GM08714 (cell line): ENCODE measurements at regions not wholly inside any gene's neighbourhood (a gene's known extent, or its start where the extent isn't known, plus 50 kb on each side); places are given as distances from the start of the nearest gene placed in this dataset.

ENCODE experiments used
- H3K4me3 ChIP-seq: fragments of 200-500 bp; sonication (Bioruptor generic); 2 replicates; pipeline ENCODE4 v1.5.1; 2014; ENCODE audit warnings: mild to moderate bottlenecking, low read length, inconsistent platforms
- ZNF274 ChIP-seq: IDR thresholded peaks from 2 replicates; pipeline ENCODE4 v1.6.1; 2012; ENCODE audit warnings: mild to moderate bottlenecking, low read depth, low read length

- no peak for TF ChIP-seq ZNF274
- no peak overlapping the region for H3K4me3 ChIP-seq
Observed at GRCh38 chr16:73735018-73735417, 561.6 kb upstream of the PSMD7 start.

DNA sequence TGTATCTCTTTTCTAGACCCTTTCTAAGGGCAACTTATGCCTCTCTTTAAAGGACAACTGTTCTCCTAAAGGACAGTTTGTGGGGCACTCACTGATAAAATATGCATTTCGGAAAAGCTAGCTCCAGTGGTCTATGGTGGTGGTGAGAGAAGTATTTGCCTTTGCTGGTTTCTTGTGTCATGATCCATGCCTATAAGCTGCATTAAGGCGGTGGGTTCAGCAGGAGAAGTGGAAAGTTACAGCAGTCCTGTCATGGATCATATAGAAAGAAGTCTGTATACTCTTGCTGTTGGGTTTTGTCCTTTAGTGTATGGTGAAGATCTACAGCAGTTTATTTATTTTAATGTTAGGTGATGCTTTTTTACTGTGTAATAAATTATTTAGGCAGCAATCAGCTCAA lies 563.9 kb upstream of the PSMD7 start:
- H3K4me3 ChIP-seq: no peak overlapping the region
- TF ChIP-seq ZNF274: no peak

DNA sequence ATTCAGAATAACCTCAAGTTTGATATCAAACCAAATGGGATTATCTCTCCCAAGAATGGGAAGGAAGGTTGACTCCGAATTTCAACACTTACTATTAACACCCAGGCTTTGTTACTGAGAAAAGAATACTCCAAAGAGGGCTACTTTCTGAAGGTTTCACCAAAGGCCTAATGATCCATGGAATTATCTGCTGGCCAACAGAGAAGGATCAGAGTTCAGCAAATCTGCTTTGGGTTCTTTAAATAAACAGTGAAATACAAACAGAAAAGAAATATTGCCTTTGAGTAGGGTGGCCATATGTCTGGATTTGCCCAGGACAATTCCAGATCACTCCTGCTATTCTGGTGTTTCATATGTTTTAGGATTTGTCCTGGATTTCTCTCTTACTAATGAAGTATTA lies 564.5 kb upstream of the PSMD7 start:
- TF ChIP-seq ZNF274: no peak
- H3K4me3 ChIP-seq: no peak overlapping the region

DNA sequence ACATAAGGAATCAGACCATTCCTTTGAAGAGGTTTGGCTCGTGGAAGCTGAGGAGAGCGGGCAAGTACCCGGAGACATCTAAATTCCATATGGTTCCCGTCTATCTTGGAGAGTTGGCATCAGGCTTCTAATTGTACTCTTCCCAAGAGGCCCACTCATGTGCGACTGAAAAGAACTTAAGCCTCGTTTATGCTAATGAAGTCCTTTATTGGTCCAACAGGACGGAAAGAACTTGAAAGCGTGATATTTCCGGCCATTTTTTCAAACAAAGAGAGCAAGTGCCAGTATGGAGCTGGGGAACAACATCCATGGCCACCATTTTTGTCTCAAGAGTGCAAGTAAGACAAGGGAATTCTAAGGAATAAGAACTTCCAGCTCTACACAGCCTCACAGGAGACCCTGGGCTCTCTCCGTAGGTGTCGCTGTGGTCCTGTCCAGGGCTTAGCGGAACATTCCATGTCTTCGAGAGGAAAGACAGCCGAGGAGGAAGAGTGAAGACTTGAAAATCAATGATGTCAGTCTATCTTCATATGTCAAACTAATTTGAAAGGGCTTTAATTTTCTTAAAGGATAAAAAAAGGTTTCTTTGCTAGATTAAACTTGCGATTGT lies 566.0 kb upstream of the PSMD7 start:
- H3K4me3 ChIP-seq: no peak overlapping the region
- TF ChIP-seq ZNF274: no peak

- no peak overlapping the region for H3K4me3 ChIP-seq
- TF ChIP-seq ZNF274: no peak
Observed at GRCh38 chr16:73725156-73725555, 571.5 kb upstream of the PSMD7 start.

DNA sequence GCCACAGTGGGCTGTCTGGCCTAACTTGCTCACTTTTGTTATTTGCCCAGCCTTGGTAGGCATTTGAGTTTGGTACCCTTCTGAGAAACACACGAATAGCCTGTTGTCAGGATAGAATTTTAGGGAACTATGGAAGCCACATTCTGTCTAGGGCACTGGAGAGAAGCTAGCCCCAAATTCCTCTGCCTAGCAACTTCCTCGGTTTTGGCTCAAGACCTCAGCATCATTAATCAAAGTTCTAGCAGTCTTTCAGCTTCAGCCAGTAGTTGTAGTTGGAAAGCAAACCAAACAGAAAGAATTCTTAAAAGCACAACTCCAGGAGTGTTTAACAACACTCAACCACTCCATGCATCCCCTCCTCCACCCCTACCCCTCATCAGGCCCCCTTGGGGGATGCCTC lies 572.1 kb upstream of the PSMD7 start:
- TF ChIP-seq ZNF274: no peak
- H3K4me3 ChIP-seq: no peak overlapping the region

DNA sequence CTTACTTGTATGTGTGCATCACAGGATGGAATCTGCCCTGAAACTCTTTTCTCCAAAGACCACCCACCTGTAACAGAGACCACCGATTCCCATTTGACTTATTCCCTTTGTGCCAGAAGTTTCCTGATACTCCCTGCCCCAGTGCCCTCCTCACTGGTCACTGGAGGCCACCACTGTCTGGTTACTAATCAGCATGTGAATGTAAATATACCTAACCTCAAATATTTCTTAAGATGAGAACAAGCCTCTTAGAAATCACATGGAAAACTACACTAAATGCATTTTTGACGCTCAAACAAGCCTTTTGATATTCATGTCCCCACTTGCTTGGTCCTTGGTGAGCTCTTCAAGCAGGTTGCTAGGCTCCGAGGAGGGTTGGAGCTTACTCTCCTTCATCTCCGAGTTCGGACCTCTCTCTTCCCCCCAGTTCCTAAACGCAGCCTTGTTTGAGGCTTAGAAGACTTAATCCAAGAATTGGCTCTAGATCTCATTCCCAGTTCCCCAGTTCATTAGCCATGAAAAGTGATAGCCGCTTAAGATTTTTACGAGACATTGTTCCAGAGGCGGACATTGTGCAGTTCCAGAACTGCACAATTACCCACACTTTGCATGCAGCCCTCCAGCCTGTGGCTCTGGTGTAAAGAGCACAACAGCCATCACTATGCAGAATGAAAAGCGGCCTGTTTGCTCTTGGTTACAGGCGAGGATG lies 579.2 kb upstream of the PSMD7 start:
- no peak for TF ChIP-seq ZNF274

DNA sequence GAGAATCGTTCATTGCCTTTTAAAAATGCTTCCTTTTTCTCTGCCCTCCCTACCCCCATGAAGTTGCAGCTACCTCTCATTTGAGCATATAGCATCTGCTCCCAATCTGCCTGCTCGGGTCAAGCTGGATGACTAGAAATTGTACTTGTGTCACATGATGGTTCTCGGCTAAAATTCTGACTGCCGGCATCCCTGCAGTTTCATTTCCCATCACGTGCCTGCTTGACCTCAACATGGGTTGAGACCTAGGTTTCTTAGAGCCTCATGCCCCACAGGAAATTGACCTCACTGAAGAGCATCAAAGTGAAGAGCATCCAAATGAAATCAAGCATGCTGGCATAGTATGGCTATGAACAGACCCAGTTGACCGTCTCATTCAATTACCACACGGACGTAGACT lies 581.6 kb upstream of the PSMD7 start:
- no peak overlapping the region for H3K4me3 ChIP-seq
- TF ChIP-seq ZNF274: no peak

More for the DNA sequence above, 579.2 kb upstream of the PSMD7 start:
- H3K4me3 ChIP-seq: no peak overlapping the region

DNA sequence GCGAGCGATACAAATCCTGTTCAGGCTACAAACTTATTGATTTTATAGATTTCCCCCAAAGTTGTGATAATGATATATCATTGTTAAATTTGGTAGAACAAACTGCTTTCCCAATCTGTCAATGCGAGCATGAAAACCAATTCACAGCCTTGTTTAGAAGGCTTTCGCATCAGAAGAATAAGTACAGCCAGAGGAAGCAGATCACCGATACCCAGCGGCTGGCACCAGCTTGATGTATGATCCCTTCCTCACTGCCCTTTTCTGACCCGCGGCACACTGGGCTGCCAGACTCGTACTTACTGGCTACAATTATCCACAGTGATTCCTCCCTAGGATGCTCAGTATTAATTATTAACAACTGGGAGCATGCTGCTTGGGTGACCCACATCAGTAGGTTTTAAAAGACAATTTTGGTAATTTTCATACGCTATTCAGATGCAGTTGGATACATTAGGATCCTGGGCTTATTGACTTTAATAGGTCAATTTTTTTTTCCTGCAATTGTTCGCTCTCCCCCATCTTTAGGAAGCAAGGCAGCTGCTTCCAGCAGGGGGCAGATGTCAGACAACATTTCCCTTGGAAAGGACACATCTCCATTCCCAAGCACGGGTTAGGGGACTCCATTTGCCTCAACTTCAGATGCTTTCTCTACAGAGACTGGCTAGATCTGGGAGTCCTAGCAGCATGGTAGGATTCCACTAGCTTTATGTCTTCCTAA lies 582.7 kb upstream of the PSMD7 start:
- TF ChIP-seq ZNF274: no peak

GRCh38 chr16:73713251-73713650 lies 583.4 kb upstream of the PSMD7 start:
- H3K4me3 ChIP-seq: no peak overlapping the region
- no peak for TF ChIP-seq ZNF274

More for the DNA sequence above, 582.7 kb upstream of the PSMD7 start:
- no peak overlapping the region for H3K4me3 ChIP-seq

DNA sequence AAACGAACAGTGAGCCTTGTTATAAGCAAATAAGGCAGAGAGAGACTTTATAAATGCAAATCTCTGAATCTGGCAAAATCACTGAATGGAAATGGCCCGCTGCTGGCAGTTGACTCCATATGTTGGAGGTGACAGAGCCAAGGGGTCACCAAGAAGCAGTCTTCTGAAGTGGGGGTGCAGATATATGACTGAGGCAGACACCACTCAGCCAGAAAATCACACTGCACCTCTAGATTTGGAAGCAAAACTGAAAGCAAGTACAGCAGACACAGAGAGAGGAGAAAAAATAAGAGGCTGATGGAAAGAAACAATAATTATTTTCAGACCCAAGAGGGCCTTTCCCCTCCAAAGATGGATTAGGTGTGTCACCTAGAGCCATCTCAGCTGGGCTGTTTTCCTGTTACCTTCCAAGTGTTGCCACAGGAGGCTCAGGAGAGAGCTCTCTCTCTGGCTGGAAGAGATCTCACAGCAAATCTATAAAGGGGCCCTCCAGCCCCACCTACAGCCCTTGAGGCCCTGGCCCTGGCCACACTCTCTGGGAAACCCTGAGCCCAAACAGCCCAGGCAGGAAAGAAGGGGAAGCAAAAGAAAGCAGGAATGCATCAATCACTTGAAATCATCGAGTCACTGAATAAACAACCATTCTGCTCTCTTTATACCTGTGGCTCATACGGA lies 585.1 kb upstream of the PSMD7 start:
- no peak for TF ChIP-seq ZNF274
- H3K4me3 ChIP-seq: no peak overlapping the region

DNA sequence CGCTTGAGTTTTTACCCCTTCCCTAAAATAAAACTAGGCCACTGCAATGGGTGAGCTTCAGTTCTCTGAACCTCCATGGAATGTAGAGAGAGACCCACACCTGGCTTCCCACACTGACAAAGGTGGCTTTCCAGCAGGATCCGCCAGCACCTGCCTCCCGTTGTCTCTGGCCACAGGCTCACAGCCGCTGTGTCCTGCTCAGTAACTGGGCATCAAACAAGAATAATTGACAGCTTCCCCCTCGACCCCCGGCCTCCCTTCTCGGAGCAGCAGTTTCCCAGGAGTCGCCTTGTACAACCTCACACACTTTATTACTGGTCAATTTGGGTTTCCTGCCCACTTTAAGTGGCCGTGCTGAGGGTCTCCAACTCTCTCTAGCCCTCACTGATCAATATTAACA lies 586.1 kb upstream of the PSMD7 start:
- no peak for TF ChIP-seq ZNF274
- no peak overlapping the region for H3K4me3 ChIP-seq

GRCh38 chr16:73707863-73708262 lies 588.8 kb upstream of the PSMD7 start:
- no peak overlapping the region for H3K4me3 ChIP-seq
- TF ChIP-seq ZNF274: no peak

GRCh38 chr16:73703891-73704290 lies 592.7 kb upstream of the PSMD7 start:
- H3K4me3 ChIP-seq: no peak overlapping the region
- TF ChIP-seq ZNF274: no peak

- H3K4me3 ChIP-seq: no peak overlapping the region
- TF ChIP-seq ZNF274: no peak
Observed at GRCh38 chr16:73697336-73697735, 599.3 kb upstream of the PSMD7 start.

DNA sequence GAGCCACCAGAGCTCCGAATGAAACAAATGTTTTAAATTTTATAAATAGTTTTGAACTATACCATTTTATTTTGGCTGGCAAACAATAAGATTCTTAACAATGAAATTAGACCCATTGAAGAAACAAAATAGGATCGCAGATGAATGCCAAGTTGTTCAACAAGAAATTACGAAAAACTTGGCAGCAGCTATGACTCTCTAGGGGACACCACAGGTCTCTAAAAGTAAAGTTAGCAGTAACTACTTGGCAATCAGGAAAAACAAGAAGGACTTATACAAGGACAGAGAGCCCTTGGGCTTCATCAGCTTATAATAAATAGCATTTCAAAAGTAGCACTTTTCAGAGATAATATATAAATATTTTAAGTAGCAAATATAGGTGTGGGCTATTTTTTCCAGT lies 603.8 kb upstream of the PSMD7 start:
- TF ChIP-seq ZNF274: no peak
- no peak overlapping the region for H3K4me3 ChIP-seq
